Colonic mucosa (tissue), 4 donors: ENCODE measurements at regions not wholly inside any gene's neighbourhood (a gene's known extent, or its start where the extent isn't known, plus 50 kb on each side); places are given as distances from the start of the nearest gene placed in this dataset.

Experiments used
- DNase-seq: peaks from one replicate; pipeline ENCODE4 v3.0.0-alpha.2; 2020
- H3K27ac ChIP-seq: fragments of 200-600 bp; one replicate; pipeline ENCODE4 v1.8.0; 2021
- H3K27me3 ChIP-seq: fragments of 200-600 bp; one replicate; pipeline ENCODE4 v1.8.0; 2021
- H3K36me3 ChIP-seq: fragments of 200-600 bp; one replicate; pipeline ENCODE4 v1.8.0; 2021
- H3K4me1 ChIP-seq: fragments of 200-600 bp; one replicate; pipeline ENCODE4 v1.8.0; 2021; ENCODE audit warnings: mild to moderate bottlenecking
- H3K4me3 ChIP-seq: fragments of 200-600 bp; one replicate; pipeline ENCODE4 v1.8.0; 2021
- H3K9ac ChIP-seq, 2 donors: one replicate each; pipeline ENCODE4 v1.7.0; 2013; ENCODE audit warnings: control low read depth in 2 of 2, low read depth in 2 of 2, low read length in 2 of 2
- H3K9me3 ChIP-seq: fragments of 200-600 bp; one replicate; pipeline ENCODE4 v1.8.0; 2021
- intact Hi-C: fragments of 100-400 bp; cut with DNase I; formaldehyde crosslinking; loops from one replicate; pipeline ENCODE4 v1.14.1; 2022
- TF ChIP-seq, protein P1 (sequence below): fragments of 200-600 bp; IDR thresholded peaks from one replicate; pipeline ENCODE4 v1.8.0; 2022; ENCODE audit warnings: antibody characterized with exemption, mild to moderate bottlenecking
- donor health status: healthy.
- donor health status: DM: no; HTN: no; CAD: no.
- donor health status: DM: no; HTN: no; CAD: no.

GRCh38 chr4:62627671-62628070 is 1427.5 kb downstream of the ADGRL3 start:
- H3K27me3 ChIP-seq: no peaks in the 10 kb centered on the region
- no peaks in the 10 kb centered on the region for H3K4me1 ChIP-seq
- H3K27ac ChIP-seq: no peak overlapping the region
- DNase-seq: no peak
- H3K9me3 ChIP-seq: no peaks in the 10 kb centered on the region
- intact Hi-C loops: no loop called here
- no peak overlapping the region for H3K4me3 ChIP-seq
- H3K36me3 ChIP-seq: no peaks in the 10 kb centered on the region
- H3K9ac ChIP-seq: no peak overlapping the region
- TF ChIP-seq, protein P1, sequence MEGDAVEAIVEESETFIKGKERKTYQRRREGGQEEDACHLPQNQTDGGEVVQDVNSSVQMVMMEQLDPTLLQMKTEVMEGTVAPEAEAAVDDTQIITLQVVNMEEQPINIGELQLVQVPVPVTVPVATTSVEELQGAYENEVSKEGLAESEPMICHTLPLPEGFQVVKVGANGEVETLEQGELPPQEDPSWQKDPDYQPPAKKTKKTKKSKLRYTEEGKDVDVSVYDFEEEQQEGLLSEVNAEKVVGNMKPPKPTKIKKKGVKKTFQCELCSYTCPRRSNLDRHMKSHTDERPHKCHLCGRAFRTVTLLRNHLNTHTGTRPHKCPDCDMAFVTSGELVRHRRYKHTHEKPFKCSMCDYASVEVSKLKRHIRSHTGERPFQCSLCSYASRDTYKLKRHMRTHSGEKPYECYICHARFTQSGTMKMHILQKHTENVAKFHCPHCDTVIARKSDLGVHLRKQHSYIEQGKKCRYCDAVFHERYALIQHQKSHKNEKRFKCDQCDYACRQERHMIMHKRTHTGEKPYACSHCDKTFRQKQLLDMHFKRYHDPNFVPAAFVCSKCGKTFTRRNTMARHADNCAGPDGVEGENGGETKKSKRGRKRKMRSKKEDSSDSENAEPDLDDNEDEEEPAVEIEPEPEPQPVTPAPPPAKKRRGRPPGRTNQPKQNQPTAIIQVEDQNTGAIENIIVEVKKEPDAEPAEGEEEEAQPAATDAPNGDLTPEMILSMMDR: no peak

DNA sequence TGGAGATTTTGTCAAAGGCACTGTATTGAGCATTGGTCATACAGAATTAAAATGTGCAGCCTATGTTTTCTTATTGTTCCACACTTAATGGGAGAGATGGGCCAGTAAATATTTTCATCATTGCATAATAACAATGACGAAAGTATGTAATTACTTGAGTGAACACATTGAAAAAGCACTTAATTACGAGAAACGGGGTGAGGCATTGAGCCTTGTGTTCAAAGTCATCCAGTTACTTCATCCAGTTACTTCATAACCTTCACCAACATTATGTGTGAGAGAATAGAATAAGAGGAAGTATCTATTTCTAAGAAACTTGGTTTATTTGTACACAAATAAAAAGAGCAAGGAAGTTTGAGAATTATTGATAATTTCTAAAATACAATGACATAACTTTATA is 1427.0 kb downstream of the ADGRL3 start:
- Histone ChIP-seq H3K27ac (no peak overlapping the region), H3K36me3 (no peaks in the 10 kb centered on the region), H3K9ac (no peak overlapping the region), H3K4me1 (no peaks in the 10 kb centered on the region), H3K9me3 (no peaks in the 10 kb centered on the region), H3K27me3 (no peaks in the 10 kb centered on the region), H3K4me3 (no peak overlapping the region)
- intact Hi-C loops: no loop called here
- TF ChIP-seq, protein P1: no peak
- DNase-seq: no peak

GRCh38 chr4:62622089-62622488 is 1422.0 kb downstream of the ADGRL3 start:
- DNase-seq: no peak
- intact Hi-C loops: no loop called here
- Histone ChIP-seq H3K36me3 (no peaks in the 10 kb centered on the region), H3K9me3 (no peaks in the 10 kb centered on the region), H3K27me3 (no peaks in the 10 kb centered on the region), H3K27ac (no peak overlapping the region), H3K4me3 (no peak overlapping the region), H3K9ac (no peak overlapping the region), H3K4me1 (no peaks in the 10 kb centered on the region)
- TF ChIP-seq, protein P1: no peak

DNA sequence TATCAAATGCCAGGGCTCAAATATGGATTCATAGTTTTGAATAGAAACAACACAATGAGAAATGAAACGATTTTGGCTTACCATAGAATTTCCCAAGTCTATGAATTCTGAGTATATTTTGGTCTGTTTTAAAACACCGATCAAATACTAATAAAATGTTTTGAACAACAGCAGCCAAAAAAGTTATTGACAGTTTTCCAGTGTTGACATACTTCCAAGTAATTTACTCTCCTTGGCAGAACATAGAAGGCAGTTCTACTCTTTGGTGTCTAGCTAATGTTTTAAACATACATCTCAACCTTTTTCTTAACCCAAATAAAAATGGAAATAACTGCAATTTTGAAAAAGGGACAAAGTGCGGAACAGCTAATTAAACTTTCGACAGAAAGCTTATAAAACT is 1419.8 kb downstream of the ADGRL3 start:
- H3K9me3 ChIP-seq: no peaks in the 10 kb centered on the region
- intact Hi-C loops: no loop called here

DNA sequence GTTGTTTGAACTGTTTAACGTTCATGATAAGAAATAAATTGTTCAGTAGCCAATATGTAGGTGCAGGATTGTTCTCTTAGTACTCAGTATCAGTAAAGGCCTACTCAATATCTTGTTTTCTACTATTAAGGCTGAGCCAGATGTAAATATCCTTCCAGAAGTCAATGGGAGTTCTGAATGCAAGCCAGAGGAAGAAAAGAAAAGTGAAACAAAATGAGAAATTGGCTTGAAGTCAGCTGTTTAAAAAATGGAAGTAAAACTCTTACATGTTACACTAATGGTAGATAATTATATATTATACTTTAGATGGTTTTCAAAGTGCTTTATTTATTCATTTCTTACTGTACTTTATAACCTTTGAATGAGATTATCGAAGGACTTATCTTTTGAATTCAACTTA is 1417.9 kb downstream of the ADGRL3 start:
- Histone ChIP-seq H3K27ac (no peak overlapping the region), H3K4me3 (no peak overlapping the region), H3K9ac (no peak overlapping the region), H3K9me3 (no peaks in the 10 kb centered on the region), H3K4me1 (no peaks in the 10 kb centered on the region), H3K27me3 (no peaks in the 10 kb centered on the region), H3K36me3 (no peaks in the 10 kb centered on the region)
- DNase-seq: no peak
- TF ChIP-seq, protein P1: no peak
- intact Hi-C loops: no loop called here

More for the DNA sequence above, 1419.8 kb downstream of the ADGRL3 start:
- no peaks in the 10 kb centered on the region for H3K27me3 ChIP-seq
- no peaks in the 10 kb centered on the region for H3K36me3 ChIP-seq
- H3K4me1 ChIP-seq: no peaks in the 10 kb centered on the region
- TF ChIP-seq, protein P1: no peak
- no peak overlapping the region for H3K27ac ChIP-seq
- H3K4me3 ChIP-seq: no peak overlapping the region
- H3K9ac ChIP-seq: no peak overlapping the region
- DNase-seq: no peak

DNA sequence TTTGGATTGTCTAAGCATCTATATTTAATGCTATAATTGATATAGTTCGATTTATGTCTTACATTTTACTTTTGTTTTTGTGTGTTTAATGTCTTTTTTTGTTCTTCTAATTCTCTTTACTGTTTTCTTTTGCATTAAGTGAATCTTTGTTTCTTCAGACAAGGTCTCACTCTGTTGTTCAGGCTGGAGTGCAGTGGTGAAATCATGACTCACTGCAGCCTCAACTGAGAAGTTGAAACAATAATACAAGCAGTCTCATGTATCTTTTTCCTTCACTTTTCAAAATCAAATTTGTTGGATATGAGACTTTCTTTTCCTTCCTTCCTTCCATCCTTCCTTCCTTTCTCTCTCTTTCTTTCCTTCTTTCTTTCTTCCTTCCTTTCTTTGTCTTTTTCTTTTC is 1401.6 kb downstream of the ADGRL3 start:
- no peaks in the 10 kb centered on the region for H3K9me3 ChIP-seq
- H3K4me3 ChIP-seq: no peak overlapping the region
- no peaks in the 10 kb centered on the region for H3K27me3 ChIP-seq
- intact Hi-C loops: no loop called here
- H3K4me1 ChIP-seq: no peaks in the 10 kb centered on the region
- TF ChIP-seq, protein P1: no peak
- H3K36me3 ChIP-seq: no peaks in the 10 kb centered on the region
- H3K27ac ChIP-seq: no peak overlapping the region
- no peak overlapping the region for H3K9ac ChIP-seq
- no peak for DNase-seq
